Coronary artery (tissue), 2 donors: ENCODE measurements at regions not wholly inside any gene's neighbourhood (a gene's known extent, or its start where the extent isn't known, plus 50 kb on each side); places are given as distances from the start of the nearest gene placed in this dataset.
"Not testable (repeated sequence)": the region's sequence is repeated elsewhere in the genome, so short reads cannot be mapped to it uniquely, and the experiment has no call there.

Experiments
- DNase-seq: peaks from one replicate; pipeline ENCODE4 v3.0.0-alpha.2; 2017; ENCODE audit warnings: low spot score
- H3K27ac ChIP-seq, 2 donors: fragments of 200-600 bp; sonication (generic); one replicate each; pipeline ENCODE4 v1.5.1; 2016 to 2019
- H3K4me3 ChIP-seq: fragments of 200-600 bp; sonication (generic); 2 replicates; pipeline ENCODE4 v1.5.1; 2016; ENCODE audit warnings: mild to moderate bottlenecking, moderate library complexity
- CTCF ChIP-seq: fragments of 200-600 bp; sonication (generic); IDR thresholded peaks from one replicate; pipeline ENCODE4 v1.5.1; 2019; ENCODE audit warnings: antibody characterized with exemption

DNA sequence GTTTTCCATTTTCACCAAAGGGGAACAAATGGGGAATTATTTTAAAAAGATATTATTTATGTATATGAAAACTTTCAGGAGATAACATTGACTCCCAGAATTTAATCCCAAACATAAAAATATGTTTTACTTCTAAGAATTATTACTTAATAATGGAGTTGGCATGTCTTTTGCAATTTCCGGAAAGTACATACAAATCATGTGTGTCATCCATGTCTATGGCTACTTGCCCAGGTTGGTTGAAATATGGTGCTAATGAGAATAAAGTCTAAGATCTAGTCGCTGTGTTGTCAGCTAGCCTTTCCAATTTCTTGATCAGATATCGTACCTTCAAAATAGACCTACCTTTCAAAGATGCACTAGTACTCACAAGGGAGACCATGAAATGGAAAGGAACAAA lies 1003.2 kb upstream of the PCDH20 start:
- no peak for TF ChIP-seq CTCF
- no peak overlapping the region for H3K27ac ChIP-seq
- no peak overlapping the region for H3K4me3 ChIP-seq
- no peak for DNase-seq

GRCh38 chr13:62418376-62418775 lies 1002.7 kb upstream of the PCDH20 start:
- DNase-seq, result no peak
- H3K27ac ChIP-seq, result no peak overlapping the region
- no peak for TF ChIP-seq CTCF
- H3K4me3 ChIP-seq, result no peak overlapping the region

DNA sequence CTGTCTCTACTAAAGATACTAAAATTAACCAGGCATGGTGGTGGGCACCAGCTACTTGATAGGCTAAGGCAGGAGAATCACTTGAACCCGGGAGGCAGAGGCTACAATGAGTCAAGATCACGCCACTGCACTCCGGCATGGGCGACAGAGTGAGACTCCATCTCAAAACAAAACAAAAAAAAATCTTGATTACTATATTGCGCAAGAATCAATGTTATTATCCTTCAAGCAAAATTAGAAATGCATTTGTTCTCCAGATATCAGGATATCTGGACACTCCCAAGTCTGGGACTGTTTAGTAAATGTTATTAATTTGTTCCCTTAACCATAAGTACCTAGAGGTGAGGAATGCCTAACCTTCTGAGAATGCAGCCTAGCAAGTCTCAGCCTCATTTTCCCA lies 992.2 kb upstream of the PCDH20 start:
- Histone ChIP-seq H3K27ac (no peak overlapping the region), H3K4me3 (no peak overlapping the region)
- TF ChIP-seq CTCF, result no peak
- no peak for DNase-seq

DNA sequence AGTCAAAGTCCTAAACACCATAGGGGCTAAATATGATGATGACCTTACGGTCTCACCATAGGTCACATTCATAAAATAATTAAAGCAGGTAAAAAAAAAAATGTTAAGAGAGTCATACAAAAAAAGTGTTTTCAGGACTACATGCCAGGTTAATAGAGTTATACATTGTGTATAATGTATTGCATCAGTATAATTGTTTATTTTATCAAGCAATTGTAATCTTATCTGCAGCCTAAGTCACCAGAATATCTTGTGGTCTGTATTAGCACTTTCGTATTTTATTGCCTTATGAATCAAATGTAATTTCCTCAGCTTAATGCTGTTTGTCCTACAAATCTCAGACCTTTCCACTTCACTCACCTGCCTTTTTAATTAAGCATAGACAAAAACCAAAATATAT lies 972.9 kb upstream of the PCDH20 start:
- DNase-seq, result no peak
- TF ChIP-seq CTCF, result no peak
- Histone ChIP-seq H3K27ac (no peak overlapping the region), H3K4me3 (no peak overlapping the region)

GRCh38 chr13:62387647-62388046 lies 972.0 kb upstream of the PCDH20 start:
- H3K27ac ChIP-seq, result no peak overlapping the region
- no peak for DNase-seq
- H3K4me3 ChIP-seq, result no peak overlapping the region
- TF ChIP-seq CTCF, result no peak

GRCh38 chr13:62379241-62379640 lies 963.6 kb upstream of the PCDH20 start:
- H3K4me3 ChIP-seq, DNase-seq: not testable (repeated sequence)

GRCh38 chr13:62377838-62378237 lies 962.2 kb upstream of the PCDH20 start:
- Histone ChIP-seq H3K27ac (no peak overlapping the region), H3K4me3 (no peak overlapping the region)
- TF ChIP-seq CTCF, result no peak
- DNase-seq, result no peak

More at GRCh38 chr13:62379241-62379640, 963.6 kb upstream of the PCDH20 start:
- H3K27ac ChIP-seq, result not testable (repeated sequence)

DNA sequence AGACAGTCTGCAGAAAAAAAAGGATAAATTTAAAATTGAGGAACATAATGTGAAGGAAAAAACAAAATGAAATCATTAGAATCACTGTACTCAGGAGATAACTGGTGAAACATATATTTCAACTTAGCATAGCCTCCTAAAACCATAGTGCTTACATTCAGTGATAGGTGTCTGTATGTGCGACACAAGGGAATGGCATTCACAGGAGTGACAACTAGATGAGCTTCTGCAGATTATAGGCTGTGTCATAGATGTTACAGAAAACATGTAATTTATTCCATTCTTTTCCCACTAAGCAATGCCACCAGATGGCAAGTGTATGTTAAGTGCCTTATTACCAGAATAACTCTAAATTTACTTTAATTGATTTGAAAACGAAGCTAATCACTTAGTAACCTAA lies 960.0 kb upstream of the PCDH20 start:
- Histone ChIP-seq H3K4me3 (no peak overlapping the region), H3K27ac (no peak overlapping the region)
- DNase-seq, result no peak
- TF ChIP-seq CTCF, result no peak
